Neural cell (in vitro differentiated cells): ENCODE measurements at regions not wholly inside any gene's neighbourhood (a gene's known extent, or its start where the extent isn't known, plus 50 kb on each side); places are given as distances from the start of the nearest gene placed in this dataset.

ENCODE experiments used
- H2AFZ ChIP-seq: fragments of 200-600, 300-800 bp; sonication (generic), shearing (Covaris generic); 2 replicates; pipeline ENCODE4 v1.6.0; 2014; ENCODE audit warnings: low read depth, mild to moderate bottlenecking, antibody characterized with exemption, low read length, moderate library complexity
- H3F3A ChIP-seq: fragments of 200-600 bp; shearing (Covaris generic); 2 replicates; pipeline ENCODE4 v1.6.1; 2016; ENCODE audit warnings: mild to moderate bottlenecking, moderate library complexity, mixed read lengths, antibody characterized with exemption, low read length; ENCODE audit not compliant: insufficient read depth, poor library complexity, severe bottlenecking
- H3K27ac ChIP-seq: fragments of 200-600, 300-800 bp; sonication (generic), shearing (Covaris generic); 2 replicates; pipeline ENCODE4 v1.5.1; 2014; ENCODE audit warnings: mild to moderate bottlenecking, low read length, moderate library complexity
- H3K27me3 ChIP-seq: fragments of 300-800, 200-600 bp; sonication (generic), shearing (Covaris generic); 2 replicates; pipeline ENCODE4 v1.6.0; 2014; ENCODE audit warnings: mild to moderate bottlenecking, low read depth, low read length, moderate library complexity; ENCODE audit not compliant: insufficient read depth
- H3K36me3 ChIP-seq: fragments of 300-800, 200-600 bp; sonication (generic), shearing (Covaris generic); 2 replicates; pipeline ENCODE4 v1.5.1; 2014; ENCODE audit warnings: mild to moderate bottlenecking, antibody characterized with exemption, low read length, moderate library complexity; ENCODE audit not compliant: insufficient read depth
- H3K4me2 ChIP-seq: fragments of 300-800, 200-600 bp; sonication (generic), shearing (Covaris generic); 2 replicates; pipeline ENCODE4 v1.6.0; 2014; ENCODE audit warnings: mild to moderate bottlenecking, low read length
- H3K4me3 ChIP-seq: fragments of 300-800, 200-600 bp; sonication (generic), shearing (Covaris generic); 2 replicates; pipeline ENCODE4 v1.5.1; 2014; ENCODE audit warnings: mild to moderate bottlenecking, low read length, moderate library complexity
- H3K79me2 ChIP-seq: fragments of 200-600 bp; shearing (Covaris generic); replicated peaks from 2 replicates; pipeline ENCODE4 v1.6.0; 2014; ENCODE audit warnings: mild to moderate bottlenecking, low read length, moderate library complexity; ENCODE audit not compliant: insufficient read depth
- H3K9ac ChIP-seq: fragments of 300-800, 200-600 bp; sonication (generic), shearing (Covaris generic); 2 replicates; pipeline ENCODE4 v1.6.1; 2016; ENCODE audit warnings: mild to moderate bottlenecking, low read length, mixed read lengths
- H3K9me2 ChIP-seq: fragments of 200-600 bp; shearing (Covaris generic); 2 replicates; pipeline ENCODE4 v1.6.1; 2016; ENCODE audit warnings: mild to moderate bottlenecking, low read length, mixed read lengths; ENCODE audit not compliant: insufficient read depth
- H3K9me3 ChIP-seq: fragments of 200-600, 300-800 bp; sonication (generic), shearing (Covaris generic); 2 replicates; pipeline ENCODE4 v1.6.1; 2016; ENCODE audit warnings: mild to moderate bottlenecking, mixed run types, low read length, moderate library complexity, mixed read lengths
- H4K20me1 ChIP-seq: fragments of 200-600 bp; shearing (Covaris generic); 2 replicates; pipeline ENCODE4 v1.6.1; 2016; ENCODE audit warnings: mild to moderate bottlenecking, mixed run types; ENCODE audit not compliant: insufficient read depth
- CTCF ChIP-seq: fragments of 450-650 bp; IDR thresholded peaks from 2 replicates; pipeline ENCODE4 v1.5.1; 2014; ENCODE audit warnings: antibody characterized with exemption, mild to moderate bottlenecking, moderate library complexity; ENCODE audit not compliant: poor library complexity, severe bottlenecking
- EP300 ChIP-seq: fragments of 450-650 bp; conservative IDR thresholded peaks from 2 replicates; pipeline ENCODE4 v1.6.1; 2014; ENCODE audit warnings: antibody characterized with exemption, mild to moderate bottlenecking, moderate library complexity; ENCODE audit not compliant: poor library complexity, severe bottlenecking
- EZH2 ChIP-seq: fragments of 200-600, 300-800 bp; shearing (Covaris generic), sonication (generic); IDR thresholded peaks from 2 replicates; pipeline ENCODE4 v1.6.1; 2014; ENCODE audit warnings: antibody characterized with exemption, low read length, borderline replicate concordance, mild to moderate bottlenecking; ENCODE audit not compliant: insufficient read depth, poor library complexity, severe bottlenecking
- MXI1 ChIP-seq: fragments of 450-650 bp; conservative IDR thresholded peaks from 2 replicates; pipeline ENCODE4 v1.6.1; 2014; ENCODE audit warnings: antibody characterized with exemption, mild to moderate bottlenecking; ENCODE audit not compliant: poor library complexity, severe bottlenecking
- POLR2AphosphoS5 ChIP-seq: IDR thresholded peaks from 2 replicates; pipeline ENCODE4 v1.6.1; 2012
- RAD21 ChIP-seq: fragments of 450-650 bp; conservative IDR thresholded peaks from 2 replicates; pipeline ENCODE4 v1.6.1; 2014; ENCODE audit warnings: antibody characterized with exemption, mild to moderate bottlenecking, moderate library complexity
- REST ChIP-seq: IDR thresholded peaks from 2 replicates; pipeline ENCODE4 v1.6.1; 2012; ENCODE audit warnings: borderline replicate concordance
- SMC3 ChIP-seq: fragments of 450-650 bp; conservative IDR thresholded peaks from 2 replicates; pipeline ENCODE4 v1.6.1; 2014; ENCODE audit warnings: antibody characterized with exemption, mild to moderate bottlenecking, moderate library complexity; ENCODE audit not compliant: poor library complexity
- TAF1 ChIP-seq: IDR thresholded peaks from 2 replicates; pipeline ENCODE4 v1.6.1; 2012; ENCODE audit warnings: low read depth

GRCh38 chr18:61973273-61974115 lies 80.7 kb upstream of the RNF152 start:
- H3K9me3 ChIP-seq = no peaks in the 10 kb centered on the region
- H3K9ac ChIP-seq = no peak overlapping the region
- no peak for TF ChIP-seq CTCF
- TF ChIP-seq SMC3 = no peak
- TF ChIP-seq POLR2AphosphoS5 = no peak
- TF ChIP-seq EZH2 = no peak
- no peak for TF ChIP-seq TAF1
- no peak for TF ChIP-seq REST
- no peak for TF ChIP-seq MXI1
- no peaks in the 10 kb centered on the region for H3K79me2 ChIP-seq
- H3F3A ChIP-seq = no peaks in the 10 kb centered on the region
- H2AFZ ChIP-seq = no peak overlapping the region
- H3K9me2 ChIP-seq = no peaks in the 10 kb centered on the region
- no peaks in the 10 kb centered on the region for H3K36me3 ChIP-seq
- no peak overlapping the region for H3K27ac ChIP-seq
- no peaks in the 10 kb centered on the region for H3K27me3 ChIP-seq
- H4K20me1 ChIP-seq = no peaks in the 10 kb centered on the region
- no peak overlapping the region for H3K4me3 ChIP-seq
- no peak overlapping the region for H3K4me2 ChIP-seq

- TF ChIP-seq EZH2 (no peak), MXI1 (no peak), RAD21 (no peak), CTCF (no peak), POLR2AphosphoS5 (no peak), TAF1 (no peak), REST (no peak), EP300 (no peak), SMC3 (no peak)
- H3K36me3 ChIP-seq = no peaks in the 10 kb centered on the region
- no peak overlapping the region for H3K9ac ChIP-seq
- H3K4me2 ChIP-seq = no peak overlapping the region
- H3K79me2 ChIP-seq = no peaks in the 10 kb centered on the region
- H4K20me1 ChIP-seq = no peaks in the 10 kb centered on the region
- no peak overlapping the region for H2AFZ ChIP-seq
- no peaks in the 10 kb centered on the region for H3F3A ChIP-seq
- no peaks in the 10 kb centered on the region for H3K27me3 ChIP-seq
- H3K9me2 ChIP-seq = no peaks in the 10 kb centered on the region
- H3K27ac ChIP-seq = no peak overlapping the region
- no peaks in the 10 kb centered on the region for H3K9me3 ChIP-seq
- H3K4me3 ChIP-seq = no peak overlapping the region
Measured at GRCh38 chr18:61972389-61973264, 79.8 kb upstream of the RNF152 start.
